ENCODE measurements at regions not wholly inside any gene's neighbourhood (a gene's known extent, or its start where the extent isn't known, plus 50 kb on each side); places are given as distances from the start of the nearest gene placed in this dataset.

DNA sequence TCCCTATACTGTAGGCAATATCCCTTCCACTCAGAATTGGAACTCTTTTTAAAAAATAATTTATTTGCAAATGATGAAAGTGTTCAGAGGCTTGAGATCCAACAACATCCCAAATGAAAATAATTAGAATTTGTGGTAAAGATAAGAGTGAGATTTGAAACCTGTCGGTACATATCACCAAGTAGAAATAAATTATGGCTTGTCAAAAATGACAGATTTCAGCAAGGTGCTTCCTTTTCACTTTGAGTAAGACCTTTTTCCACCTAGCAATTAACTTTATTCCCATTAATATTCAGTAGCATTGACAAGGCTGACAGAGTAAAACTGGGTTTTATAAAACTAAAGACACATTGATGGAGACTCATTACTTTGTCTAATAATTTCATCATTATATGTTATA, 107.7 kb upstream of the PRKD1 start:
- TF ChIP-seq POLR2A (IDR thresholded peaks at IDR 0.05; ENCODE audit: low read length) (no peak), GATA1 (IDR thresholded peaks at IDR 0.05; ENCODE audit: low read depth, low read length) (no peak)

Data from erythroblast (primary cell).